GM12878 (cell line): ENCODE measurements at regions not wholly inside any gene's neighbourhood (a gene's known extent, or its start where the extent isn't known, plus 50 kb on each side); places are given as distances from the start of the nearest gene placed in this dataset.

Source experiments
- TCF12 ChIP-seq: IDR thresholded peaks from 2 replicates; pipeline ENCODE4 v1.6.1; 2011; ENCODE audit warnings: low read depth, mild to moderate bottlenecking, low read length
- USF1 ChIP-seq: IDR thresholded peaks from 2 replicates; pipeline ENCODE4 v1.6.1; 2011; ENCODE audit warnings: borderline replicate concordance, low read depth, mild to moderate bottlenecking, moderate library complexity, mixed read lengths, low read length; ENCODE audit not compliant: insufficient read depth; ENCODE audit errors: extremely low read length
- WRNIP1 ChIP-seq: IDR thresholded peaks from 2 replicates; pipeline ENCODE4 v1.6.1; 2011; ENCODE audit warnings: low read depth, low read length, improper control_type of control experiment, borderline replicate concordance

- TF ChIP-seq USF1 (no peak), TCF12 (no peak), WRNIP1 (no peak)
Measured at GRCh38 chr12:123032736-123033391, 52.4 kb downstream of the ARL6IP4 start (continued).
